UCSD-AML1 (cell line): ENCODE measurements at regions not wholly inside any gene's neighbourhood (a gene's known extent, or its start where the extent isn't known, plus 50 kb on each side); places are given as distances from the start of the nearest gene placed in this dataset.

Experiments
- DNase-seq: peaks from one replicate; lab custom pipeline; 2025; ENCODE audit not compliant: unreplicated experiment; lab: John Stamatoyannopoulos, UW

GRCh38 chr9:96089452-96090085 lies 212.4 kb downstream of the HSD17B3 start:
- DNase-seq = no peak

- no peak for DNase-seq
These were observed 213.0 kb downstream of the ERCC6L2 start for GRCh38 chr9:96088510-96088909.

GRCh38 chr9:96087669-96088299 lies 212.3 kb downstream of the ERCC6L2 start:
- no peak for DNase-seq

- DNase-seq = no peak
These were observed 211.6 kb downstream of the ERCC6L2 start for GRCh38 chr9:96086936-96087571.

GRCh38 chr9:96085491-96086143 lies 210.1 kb downstream of the ERCC6L2 start:
- DNase-seq = no peak

- no peak for DNase-seq
These were observed 208.8 kb downstream of the ERCC6L2 start for GRCh38 chr9:96084331-96084734.

- DNase-seq = no peak
These were observed 207.2 kb downstream of the ERCC6L2 start for GRCh38 chr9:96082516-96083232.

- DNase-seq = no peak
These were observed 204.9 kb downstream of the ERCC6L2 start for GRCh38 chr9:96080364-96080763.

GRCh38 chr9:96079779-96080178 lies 204.3 kb downstream of the ERCC6L2 start:
- no peak for DNase-seq

- no peak for DNase-seq
These were observed 203.5 kb downstream of the ERCC6L2 start for GRCh38 chr9:96078897-96079490.

- DNase-seq = no peak
These were observed 200.3 kb downstream of the ERCC6L2 start for GRCh38 chr9:96075757-96076156.

GRCh38 chr9:96075111-96075510 lies 199.6 kb downstream of the ERCC6L2 start:
- DNase-seq = no peak

- DNase-seq = no peak
These were observed 198.3 kb downstream of the ERCC6L2 start for GRCh38 chr9:96073531-96074480.

- no peak for DNase-seq
These were observed 197.4 kb downstream of the ERCC6L2 start for GRCh38 chr9:96072930-96073329.

GRCh38 chr9:96071815-96072124 lies 196.3 kb downstream of the ERCC6L2 start:
- DNase-seq = no peak

GRCh38 chr9:96071076-96071814 lies 195.8 kb downstream of the ERCC6L2 start:
- DNase-seq = no peak

GRCh38 chr9:96069629-96070220 lies 194.2 kb downstream of the ERCC6L2 start:
- no peak for DNase-seq

GRCh38 chr9:96068511-96068910 lies 193.0 kb downstream of the ERCC6L2 start:
- DNase-seq = no peak

GRCh38 chr9:96067600-96067999 lies 192.1 kb downstream of the ERCC6L2 start:
- DNase-seq = no peak
